B cell (primary cell): ENCODE measurements at regions not wholly inside any gene's neighbourhood (a gene's known extent, or its start where the extent isn't known, plus 50 kb on each side); places are given as distances from the start of the nearest gene placed in this dataset.

Source experiments
- ATAC-seq: fragments of 200-7000 bp; cut with Tn5 transposase; one replicate; pipeline ENCODE4 v1.10.0; 2021; ENCODE audit warnings: low read depth, mild to moderate bottlenecking, moderate number of reproducible peaks, moderate library complexity
- CTCF ChIA-PET: fragments of 350-600 bp; sonication (Branson Sonifier 250); formaldehyde crosslinking; loops from one replicate; lab custom pipeline; 2021; ENCODE audit warnings: antibody characterized with exemption, inconsistent platforms; lab: Charles Lee
- POLR2A ChIA-PET: fragments of 350-600 bp; sonication (Branson Sonifier 250); formaldehyde crosslinking; loops from one replicate; lab custom pipeline; 2021; ENCODE audit warnings: antibody characterized with exemption; lab: Charles Lee
- DNase-seq: peaks from one replicate; pipeline ENCODE4 v3.0.0; 2013
- H2AFZ ChIP-seq: 2 replicates; pipeline ENCODE4 v1.6.1; 2012; ENCODE audit warnings: mild to moderate bottlenecking, low read depth, low read length; ENCODE audit not compliant: insufficient read depth, poor library complexity, severe bottlenecking
- H3K27ac ChIP-seq, 2 donors: 1 replicate in 1 of 2; 2 replicates in 1 of 2; pipeline ENCODE4 v1.5.1; 2012 to 2013; ENCODE audit warnings: low read length in 2 of 2, mild to moderate bottlenecking in 2 of 2, moderate library complexity in 1 of 2
- H3K27me3 ChIP-seq, 4 experiments: fragments of 200-600 bp in 1 of 4; sonication (generic) in 1 of 4; replicated peaks in 1 of 4; 1 replicate in 2 of 4; 2 replicates in 2 of 4; pipeline versions ENCODE4 v1.6.1 to v1.7.0; 2013 to 2016; ENCODE audit warnings: low read length in 3 of 4, mild to moderate bottlenecking in 2 of 4, mixed read lengths in 1 of 4, moderate library complexity in 1 of 4; ENCODE audit not compliant: insufficient read depth in 4 of 4, control insufficient read depth in 3 of 4; ENCODE audit errors: control extremely low read depth in 1 of 4
- H3K36me3 ChIP-seq, 2 experiments: replicated peaks in 1 of 2; 1 replicate in 1 of 2; 2 replicates in 1 of 2; pipeline versions ENCODE4 v1.6.1 to v1.7.1; 2013; ENCODE audit warnings: low read length in 1 of 2; ENCODE audit not compliant: insufficient read depth in 2 of 2, control insufficient read depth in 1 of 2; ENCODE audit errors: control extremely low read depth in 1 of 2, extremely low read depth in 1 of 2
- H3K4me1 ChIP-seq, 2 donors: fragments of 200-600 bp in 1 of 2; sonication (generic) in 1 of 2; 1 replicate in 1 of 2; 2 replicates in 1 of 2; pipeline versions ENCODE4 v1.5.1 to v1.6.1; 2013 to 2017; ENCODE audit warnings: low read length in 2 of 2; ENCODE audit not compliant: control insufficient read depth in 2 of 2, insufficient read depth in 2 of 2
- H3K4me2 ChIP-seq: replicated peaks from 2 replicates; pipeline ENCODE3; 2012; ENCODE audit warnings: mild to moderate bottlenecking, low read depth, low read length; ENCODE audit not compliant: poor library complexity, severe bottlenecking
- H3K4me3 ChIP-seq, 5 experiments: fragments of 200-600 bp in 1 of 5; sonication (generic) in 1 of 5; 1 replicate in 3 of 5; 2 replicates in 2 of 5; pipeline versions ENCODE4 v1.5.1 to v1.7.0; 2011 to 2016; ENCODE audit warnings: low read length in 4 of 5, mild to moderate bottlenecking in 4 of 5, low read depth in 2 of 5, control low read depth in 1 of 5, moderate library complexity in 1 of 5; ENCODE audit not compliant: insufficient read depth in 1 of 5; ENCODE audit errors: control extremely low read depth in 1 of 5, extremely low read depth in 1 of 5
- H3K79me2 ChIP-seq: fragments of 200-600 bp; sonication (generic); one replicate; pipeline ENCODE4 v1.6.0; 2016; ENCODE audit warnings: low read length; ENCODE audit not compliant: control insufficient read depth, insufficient read depth
- H3K9ac ChIP-seq: fragments of 200-600 bp; sonication (generic); 2 replicates; pipeline ENCODE4 v1.6.1; 2017; ENCODE audit warnings: mild to moderate bottlenecking, low read length, moderate library complexity
- H3K9me3 ChIP-seq, 3 donors: one replicate each; pipeline versions ENCODE4 v1.6.1 to v1.7.1; 2013; ENCODE audit warnings: low read length in 2 of 3; ENCODE audit not compliant: control insufficient read depth in 2 of 3, insufficient read depth in 1 of 3; ENCODE audit errors: control extremely low read depth in 1 of 3
- H4K20me1 ChIP-seq: 2 replicates; pipeline ENCODE4 v1.6.0; 2012; ENCODE audit warnings: mild to moderate bottlenecking, low read length; ENCODE audit not compliant: insufficient read depth, control insufficient read depth, poor library complexity, severe bottlenecking
- H3K27ac Mint-ChIP-seq: one replicate; pipeline ENCODE4 v1.8.0; 2021; ENCODE audit warnings: mixed read lengths
- H3K27me3 Mint-ChIP-seq: one replicate; pipeline ENCODE4 v1.8.0; 2021; ENCODE audit warnings: mixed read lengths
- H3K4me1 Mint-ChIP-seq: one replicate; pipeline ENCODE4 v1.8.0; 2021; ENCODE audit warnings: mixed read lengths
- H3K4me3 Mint-ChIP-seq: one replicate; pipeline ENCODE4 v1.8.0; 2021; ENCODE audit warnings: mixed read lengths
- H3K9me3 Mint-ChIP-seq: one replicate; pipeline ENCODE4 v1.8.0; 2022; ENCODE audit warnings: mixed read lengths; ENCODE audit not compliant: insufficient read depth
- EZH2 ChIP-seq: IDR thresholded peaks from 2 replicates; pipeline ENCODE4 v1.6.1; 2012; ENCODE audit warnings: borderline replicate concordance, low read depth, mild to moderate bottlenecking, moderate library complexity, low read length; ENCODE audit not compliant: insufficient read depth, poor library complexity, severe bottlenecking
- WGBS: methylation state at CpG from one replicate; pipeline ENCODE4 v1.1.5; 2013; ENCODE audit warnings: missing lambda C conversion rate; ENCODE audit not compliant: insufficient coverage; 5-methylcytosine and 5-hydroxymethylcytosine counted together
- intact Hi-C: fragments of 100-400 bp; cut with micrococcal nuclease; formaldehyde crosslinking; loops from one replicate; pipeline ENCODE4 v1.10.0; 2022
- TF ChIP-seq, protein P1 (sequence below): fragments of 200-600 bp; IDR thresholded peaks from one replicate; pipeline ENCODE4 v1.8.0; 2022; ENCODE audit warnings: antibody characterized with exemption, mild to moderate bottlenecking

- H3K36me3 ChIP-seq: no peaks in the 10 kb centered on the region
- no peak overlapping the region for H3K9ac ChIP-seq
- ATAC-seq: no peak
- Mint-ChIP-seq H3K4me3 (no peak overlapping the region), H3K4me1 (no peaks in the 10 kb centered on the region), H3K9me3 (peaks cover 3% of the 10 kb centered on the region), H3K27me3 (no peaks in the 10 kb centered on the region), H3K27ac (no peak overlapping the region)
- H4K20me1 ChIP-seq: no peaks in the 10 kb centered on the region
- H2AFZ ChIP-seq: no peak overlapping the region
- H3K4me1 ChIP-seq: no peaks in the 10 kb centered on the region
- ChIA-PET CTCF (no interaction called here), POLR2A (no interaction called here)
- no peak overlapping the region for H3K27ac ChIP-seq
- DNase-seq: no peak
- no peak overlapping the region for H3K4me2 ChIP-seq
- intact Hi-C loops: no loop called here
- no peak overlapping the region for H3K4me3 ChIP-seq
- TF ChIP-seq, protein P1, sequence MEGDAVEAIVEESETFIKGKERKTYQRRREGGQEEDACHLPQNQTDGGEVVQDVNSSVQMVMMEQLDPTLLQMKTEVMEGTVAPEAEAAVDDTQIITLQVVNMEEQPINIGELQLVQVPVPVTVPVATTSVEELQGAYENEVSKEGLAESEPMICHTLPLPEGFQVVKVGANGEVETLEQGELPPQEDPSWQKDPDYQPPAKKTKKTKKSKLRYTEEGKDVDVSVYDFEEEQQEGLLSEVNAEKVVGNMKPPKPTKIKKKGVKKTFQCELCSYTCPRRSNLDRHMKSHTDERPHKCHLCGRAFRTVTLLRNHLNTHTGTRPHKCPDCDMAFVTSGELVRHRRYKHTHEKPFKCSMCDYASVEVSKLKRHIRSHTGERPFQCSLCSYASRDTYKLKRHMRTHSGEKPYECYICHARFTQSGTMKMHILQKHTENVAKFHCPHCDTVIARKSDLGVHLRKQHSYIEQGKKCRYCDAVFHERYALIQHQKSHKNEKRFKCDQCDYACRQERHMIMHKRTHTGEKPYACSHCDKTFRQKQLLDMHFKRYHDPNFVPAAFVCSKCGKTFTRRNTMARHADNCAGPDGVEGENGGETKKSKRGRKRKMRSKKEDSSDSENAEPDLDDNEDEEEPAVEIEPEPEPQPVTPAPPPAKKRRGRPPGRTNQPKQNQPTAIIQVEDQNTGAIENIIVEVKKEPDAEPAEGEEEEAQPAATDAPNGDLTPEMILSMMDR: no peak
- TF ChIP-seq EZH2: no peak
- peaks cover 0 to 4% (median 0%) of the 10 kb centered on the region in 3 donors for H3K9me3 ChIP-seq
- no peaks in the 10 kb centered on the region for H3K79me2 ChIP-seq
- no peaks in the 10 kb centered on the region for H3K27me3 ChIP-seq
Measured at GRCh38 chr6:23245572-23245971, 676.2 kb downstream of the HDGFL1 start.

GRCh38 chr6:23246896-23247295, 677.5 kb downstream of the HDGFL1 start:
- ChIA-PET POLR2A (no interaction called here), CTCF (no interaction called here)
- no peak overlapping the region for H3K27ac ChIP-seq
- ATAC-seq: no peak
- H3K9ac ChIP-seq: no peak overlapping the region
- Mint-ChIP-seq H3K4me1 (no peaks in the 10 kb centered on the region), H3K9me3 (peaks cover 4% of the 10 kb centered on the region), H3K4me3 (no peak overlapping the region), H3K27me3 (no peaks in the 10 kb centered on the region), H3K27ac (no peak overlapping the region)
- H3K4me1 ChIP-seq: no peaks in the 10 kb centered on the region
- no peaks in the 10 kb centered on the region for H3K36me3 ChIP-seq
- no peak for DNase-seq
- intact Hi-C loops: no loop called here
- H2AFZ ChIP-seq: no peak overlapping the region
- no peaks in the 10 kb centered on the region for H3K27me3 ChIP-seq
- H4K20me1 ChIP-seq: no peaks in the 10 kb centered on the region
- no CpG with 5 or more reads among the region's 4 CpGs for WGBS
- no peak overlapping the region for H3K4me2 ChIP-seq
- TF ChIP-seq, protein P1: no peak
- no peak for TF ChIP-seq EZH2
- peaks cover 0 to 4% (median 0%) of the 10 kb centered on the region in 3 donors for H3K9me3 ChIP-seq
- no peak overlapping the region for H3K4me3 ChIP-seq
- no peaks in the 10 kb centered on the region for H3K79me2 ChIP-seq
